PC-3 (cell line): ENCODE measurements at regions not wholly inside any gene's neighbourhood (a gene's known extent, or its start where the extent isn't known, plus 50 kb on each side); places are given as distances from the start of the nearest gene placed in this dataset.

Source experiments
- CTCF ChIP-seq: fragments of 300-600 bp; sonication (generic); conservative IDR thresholded peaks from 2 replicates; pipeline ENCODE4 v1.5.1; 2017; ENCODE audit warnings: antibody characterized with exemption, low read depth, mild to moderate bottlenecking, low read length
- EZH2 ChIP-seq: fragments of 300-600 bp; sonication (generic); IDR thresholded peaks from one replicate; pipeline ENCODE4 v1.6.1; 2017; ENCODE audit warnings: antibody characterized with exemption, mild to moderate bottlenecking, low read length; ENCODE audit not compliant: unreplicated experiment
- EZH2phosphoT487 ChIP-seq: fragments of 300-600 bp; sonication (generic); IDR thresholded peaks from 2 replicates; pipeline ENCODE4 v1.6.1; 2018; ENCODE audit warnings: mild to moderate bottlenecking, antibody characterized with exemption, low read length, borderline replicate concordance

GRCh38 chr3:87553058-87553457 lies 276.7 kb upstream of the POU1F1 start:
- TF ChIP-seq CTCF (no peak), EZH2 (no peak), EZH2phosphoT487 (no peak)
